ENCODE measurements at regions not wholly inside any gene's neighbourhood (a gene's known extent, or its start where the extent isn't known, plus 50 kb on each side); places are given as distances from the start of the nearest gene placed in this dataset.

- TF ChIP-seq SIN3A (IDR thresholded peaks at IDR 0.05; ENCODE audit: borderline replicate concordance, insufficient read depth, low read length) (no peak), FOXP2 (optimal IDR thresholded peaks at IDR 0.05; ENCODE audit: borderline replicate concordance, extremely low read depth, extremely low read length, insufficient read depth) (no peak)
Observed at GRCh38 chr15:77782691-77783090, 150.0 kb upstream of the LINGO1 start.

GRCh38 chr15:77781946-77782240 is 149.2 kb upstream of the LINGO1 start:
- no peak for TF ChIP-seq POLR2AphosphoS5 (IDR thresholded peaks at IDR 0.05; ENCODE audit: low read depth, low read length)
- TF ChIP-seq SIN3A (IDR thresholded peaks at IDR 0.05; ENCODE audit: borderline replicate concordance, insufficient read depth, low read length), result no peak
- TF ChIP-seq TAF1 (IDR thresholded peaks at IDR 0.05; ENCODE audit: borderline replicate concordance, insufficient read depth, low read length), result no peak
- TF ChIP-seq REST (IDR thresholded peaks at IDR 0.05; ENCODE audit: insufficient read depth in 1 of 2, low read depth in 2 of 2, low read length in 2 of 2), result no peak
- TF ChIP-seq FOXP2 (optimal IDR thresholded peaks at IDR 0.05; ENCODE audit: borderline replicate concordance, extremely low read depth, extremely low read length, insufficient read depth), result no peak

GRCh38 chr15:77781151-77781945 is 148.6 kb upstream of the LINGO1 start:
- TF ChIP-seq REST (IDR thresholded peaks at IDR 0.05; ENCODE audit: insufficient read depth in 1 of 2, low read depth in 2 of 2, low read length in 2 of 2) (no peak), POLR2AphosphoS5 (IDR thresholded peaks at IDR 0.05; ENCODE audit: low read depth, low read length) (no peak), SIN3A (IDR thresholded peaks at IDR 0.05; ENCODE audit: borderline replicate concordance, insufficient read depth, low read length) (no peak), FOXP2 (optimal IDR thresholded peaks at IDR 0.05; ENCODE audit: borderline replicate concordance, extremely low read depth, extremely low read length, insufficient read depth) (no peak), TAF1 (IDR thresholded peaks at IDR 0.05; ENCODE audit: borderline replicate concordance, insufficient read depth, low read length) (no peak)

GRCh38 chr15:77778802-77779201 is 146.1 kb upstream of the LINGO1 start:
- TF ChIP-seq FOXP2 (optimal IDR thresholded peaks at IDR 0.05; ENCODE audit: borderline replicate concordance, extremely low read depth, extremely low read length, insufficient read depth) (no peak), REST (IDR thresholded peaks at IDR 0.05; ENCODE audit: insufficient read depth in 1 of 2, low read depth in 2 of 2, low read length in 2 of 2) (no peak), POLR2AphosphoS5 (IDR thresholded peaks at IDR 0.05; ENCODE audit: low read depth, low read length) (no peak), TAF1 (IDR thresholded peaks at IDR 0.05; ENCODE audit: borderline replicate concordance, insufficient read depth, low read length) (no peak), SIN3A (IDR thresholded peaks at IDR 0.05; ENCODE audit: borderline replicate concordance, insufficient read depth, low read length) (no peak)

GRCh38 chr15:77775837-77776236 is 143.1 kb upstream of the LINGO1 start:
- no peak for TF ChIP-seq SIN3A (IDR thresholded peaks at IDR 0.05; ENCODE audit: borderline replicate concordance, insufficient read depth, low read length)
- TF ChIP-seq TAF1 (IDR thresholded peaks at IDR 0.05; ENCODE audit: borderline replicate concordance, insufficient read depth, low read length), result no peak
- TF ChIP-seq REST (IDR thresholded peaks at IDR 0.05; ENCODE audit: insufficient read depth in 1 of 2, low read depth in 2 of 2, low read length in 2 of 2), result no peak
- no peak for TF ChIP-seq POLR2AphosphoS5 (IDR thresholded peaks at IDR 0.05; ENCODE audit: low read depth, low read length)
- no peak for TF ChIP-seq FOXP2 (optimal IDR thresholded peaks at IDR 0.05; ENCODE audit: borderline replicate concordance, extremely low read depth, extremely low read length, insufficient read depth)

Measured in PFSK-1 (cell line).